Mucosa of rectum (tissue), 2 donors: ENCODE measurements at regions not wholly inside any gene's neighbourhood (a gene's known extent, or its start where the extent isn't known, plus 50 kb on each side); places are given as distances from the start of the nearest gene placed in this dataset.
"Not testable (repeated sequence)": the region's sequence is repeated elsewhere in the genome, so short reads cannot be mapped to it uniquely, and the experiment has no call there.

Experiments used
- H3K27ac ChIP-seq, 2 donors: one replicate each; pipeline ENCODE4 v1.7.0; 2013; ENCODE audit warnings: inconsistent platforms in 2 of 2, low read depth in 2 of 2, low read length in 2 of 2
- H3K27me3 ChIP-seq, 2 donors: one replicate each; pipeline ENCODE4 v1.7.0; 2013; ENCODE audit warnings: low read length in 2 of 2; ENCODE audit not compliant: control insufficient read depth in 2 of 2, insufficient read depth in 2 of 2
- H3K36me3 ChIP-seq, 2 donors: one replicate each; pipeline ENCODE4 v1.7.0; 2013; ENCODE audit warnings: low read length in 2 of 2; ENCODE audit not compliant: control insufficient read depth in 2 of 2, insufficient read depth in 2 of 2
- H3K4me1 ChIP-seq, 2 donors: one replicate each; pipeline ENCODE4 v1.7.0; 2013; ENCODE audit warnings: low read length in 2 of 2, mild to moderate bottlenecking in 1 of 2; ENCODE audit not compliant: control insufficient read depth in 2 of 2, insufficient read depth in 2 of 2
- H3K4me3 ChIP-seq, 2 donors: one replicate each; pipeline ENCODE4 v1.7.0; 2013; ENCODE audit warnings: low read length in 2 of 2
- H3K9ac ChIP-seq, 2 donors: one replicate each; pipeline ENCODE4 v1.7.0; 2013; ENCODE audit warnings: low read length in 2 of 2, low read depth in 1 of 2, mild to moderate bottlenecking in 1 of 2
- H3K9me3 ChIP-seq, 2 donors: one replicate each; pipeline ENCODE4 v1.7.0; 2013; ENCODE audit warnings: low read length in 2 of 2; ENCODE audit not compliant: control insufficient read depth in 2 of 2
- donor health status: healthy.
- donor health status: Normal muscosa, but diverticular disease.

DNA sequence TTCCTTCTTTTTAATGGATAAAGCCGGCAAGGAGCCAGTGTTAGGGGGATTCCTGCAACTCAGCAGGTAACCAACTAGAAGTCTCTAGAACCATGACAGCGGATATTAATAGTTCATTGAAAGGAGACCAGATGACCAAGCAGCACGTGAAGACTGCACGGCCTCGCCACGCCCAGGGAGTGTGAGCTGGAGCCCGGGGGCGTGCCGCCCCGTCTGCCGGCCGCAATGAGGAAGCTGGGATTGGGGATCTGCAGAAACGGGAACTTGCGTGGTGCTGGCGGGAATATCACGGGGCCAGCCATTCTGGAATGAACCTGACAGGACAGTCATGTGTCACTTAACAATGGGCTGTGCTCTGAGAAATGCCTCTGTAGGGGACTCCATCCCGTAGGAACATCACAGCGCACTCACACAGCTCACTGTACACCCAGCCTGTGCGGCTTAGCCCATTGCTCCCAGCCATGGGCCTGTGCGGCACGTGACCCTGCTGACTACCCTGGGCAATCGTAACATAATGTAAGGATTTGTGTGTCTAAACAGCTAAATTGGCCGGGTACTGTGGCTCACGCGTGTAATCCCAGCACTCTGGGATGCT, 4092.8 kb upstream of the TPTE start:
- not testable (repeated sequence) for H3K4me3 ChIP-seq, H3K9ac ChIP-seq, H3K4me1 ChIP-seq, H3K36me3 ChIP-seq, H3K27me3 ChIP-seq, H3K9me3 ChIP-seq, H3K27ac ChIP-seq

DNA sequence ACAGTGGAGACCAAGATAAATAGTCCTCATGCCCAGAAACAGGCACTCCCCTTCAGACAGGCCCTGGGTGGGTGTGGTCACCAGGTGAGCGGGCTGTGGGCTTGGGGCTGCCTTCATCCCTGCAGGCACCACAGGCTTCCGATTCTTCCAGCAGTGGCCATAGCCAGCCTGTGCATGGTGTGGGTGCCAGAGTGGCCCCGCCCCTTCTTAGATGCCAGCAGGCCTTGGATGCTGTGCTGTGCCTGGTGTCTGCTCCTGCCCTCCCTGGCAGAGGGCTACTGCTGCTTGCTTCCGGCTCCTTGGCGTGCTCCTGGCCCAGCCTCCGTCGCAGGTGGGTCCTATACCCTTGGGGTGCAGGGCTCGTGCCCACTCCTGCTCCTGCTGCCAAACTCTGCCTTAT, 4091.5 kb upstream of the TPTE start:
- H3K4me3 ChIP-seq, H3K27me3 ChIP-seq, H3K9ac ChIP-seq, H3K36me3 ChIP-seq, H3K4me1 ChIP-seq, H3K27ac ChIP-seq, H3K9me3 ChIP-seq: not testable (repeated sequence)

DNA sequence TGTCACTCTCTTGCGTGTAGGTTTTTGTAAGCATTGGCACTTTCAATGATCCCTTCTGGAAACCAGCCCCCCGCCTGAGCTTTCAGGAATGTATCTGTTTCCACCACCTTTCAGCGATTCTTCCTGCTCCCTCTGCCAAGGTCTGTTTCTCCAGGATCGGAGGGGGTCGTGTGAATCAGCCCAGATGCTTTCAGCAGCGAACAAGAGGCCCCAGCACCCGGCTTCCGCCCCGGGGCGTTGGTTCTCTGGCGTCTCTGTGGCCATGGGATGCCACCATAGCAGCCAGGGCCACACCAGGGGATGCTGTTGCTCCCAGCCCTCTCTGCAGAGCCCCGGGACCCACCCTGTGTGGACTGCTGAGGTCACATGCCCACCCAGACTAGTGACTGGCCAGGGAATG, 4088.2 kb upstream of the TPTE start:
- not testable (repeated sequence) for H3K9me3 ChIP-seq, H3K9ac ChIP-seq, H3K36me3 ChIP-seq, H3K27ac ChIP-seq, H3K27me3 ChIP-seq, H3K4me3 ChIP-seq, H3K4me1 ChIP-seq

DNA sequence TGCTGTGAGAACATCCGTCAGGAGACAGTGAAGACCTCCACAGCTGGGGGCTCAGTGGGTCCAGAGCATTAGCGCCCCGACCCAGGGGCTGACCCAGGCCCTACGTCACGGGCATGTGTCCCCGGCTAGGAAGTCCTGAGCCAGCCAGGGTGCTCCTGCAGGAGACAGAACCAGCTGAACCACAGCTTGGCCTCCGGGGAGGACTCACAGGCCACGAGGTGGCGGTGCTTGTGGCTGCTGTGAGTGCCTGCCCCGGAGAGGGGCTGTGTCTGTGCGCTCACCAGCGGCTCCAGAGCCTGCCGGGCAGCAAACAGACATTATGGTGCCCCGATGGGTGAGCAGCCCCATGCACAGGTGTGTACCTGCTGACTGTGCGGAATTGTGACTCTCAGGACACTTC, 4085.2 kb upstream of the TPTE start:
- H3K9me3 ChIP-seq, H3K36me3 ChIP-seq, H3K27me3 ChIP-seq, H3K27ac ChIP-seq, H3K4me3 ChIP-seq, H3K9ac ChIP-seq, H3K4me1 ChIP-seq: not testable (repeated sequence)

DNA sequence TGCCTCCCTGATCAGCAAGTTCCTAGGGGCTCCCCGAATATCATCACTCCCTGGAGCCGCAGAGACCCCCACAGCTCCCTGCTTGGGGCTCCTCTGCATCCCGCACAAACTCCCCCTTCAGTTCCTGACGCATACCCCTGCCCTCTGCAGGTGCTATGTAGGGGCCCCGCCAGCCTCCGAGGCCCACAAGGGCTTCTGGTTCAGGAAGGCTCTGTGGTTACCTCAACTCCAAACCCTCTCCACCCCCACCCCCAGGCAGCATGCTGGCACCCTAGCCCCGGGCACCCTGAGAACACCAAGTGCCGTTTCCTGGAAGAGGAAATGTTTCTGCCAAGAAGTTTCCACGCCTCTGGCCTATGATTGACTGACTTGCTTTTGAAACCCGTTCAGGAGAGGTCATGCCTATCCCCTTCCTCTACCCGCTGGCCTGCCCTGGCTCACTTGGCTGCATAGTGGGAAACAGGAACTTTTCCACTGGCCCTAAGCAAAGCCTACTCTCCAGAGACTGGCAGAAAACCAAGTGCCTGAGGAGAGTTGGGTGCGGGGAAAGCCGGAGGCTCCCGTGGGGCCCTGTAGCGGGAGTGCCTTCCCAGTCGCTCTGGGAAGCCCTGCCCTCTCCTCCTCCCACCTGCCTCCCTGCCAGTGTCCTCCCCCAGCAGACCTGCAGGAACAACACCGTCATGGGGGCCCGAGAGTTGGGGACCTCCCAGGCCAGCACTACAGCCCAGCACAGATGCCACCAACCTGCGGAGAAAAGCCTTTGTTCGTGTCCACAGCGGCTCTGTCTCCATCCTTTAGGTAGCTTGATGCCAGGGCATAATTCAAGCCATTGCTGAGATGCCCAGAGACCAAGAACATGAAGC, 4084.2 kb upstream of the TPTE start:
- H3K4me1 ChIP-seq, H3K9ac ChIP-seq, H3K27ac ChIP-seq, H3K4me3 ChIP-seq, H3K9me3 ChIP-seq, H3K27me3 ChIP-seq, H3K36me3 ChIP-seq: not testable (repeated sequence)

DNA sequence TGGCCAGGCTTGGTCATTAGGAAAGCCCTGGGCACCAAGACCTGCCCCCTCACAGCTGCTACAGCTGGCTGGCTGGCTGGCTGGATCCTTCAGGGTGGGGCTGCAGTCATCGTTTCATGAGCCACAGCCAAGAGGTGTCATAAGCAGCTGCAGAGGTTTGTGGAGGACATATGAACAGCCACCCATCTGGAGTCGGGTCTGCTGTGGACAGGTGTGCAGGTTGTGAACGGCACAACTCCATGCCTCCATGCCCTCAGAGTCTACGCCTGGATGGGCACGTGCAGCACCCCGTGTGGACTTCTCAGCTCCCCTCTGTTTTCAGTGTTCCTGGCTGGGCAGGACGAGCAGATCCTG, 4083.6 kb upstream of the TPTE start:
- H3K4me3 ChIP-seq, H3K9ac ChIP-seq, H3K27me3 ChIP-seq, H3K4me1 ChIP-seq, H3K36me3 ChIP-seq, H3K27ac ChIP-seq, H3K9me3 ChIP-seq: not testable (repeated sequence)

DNA sequence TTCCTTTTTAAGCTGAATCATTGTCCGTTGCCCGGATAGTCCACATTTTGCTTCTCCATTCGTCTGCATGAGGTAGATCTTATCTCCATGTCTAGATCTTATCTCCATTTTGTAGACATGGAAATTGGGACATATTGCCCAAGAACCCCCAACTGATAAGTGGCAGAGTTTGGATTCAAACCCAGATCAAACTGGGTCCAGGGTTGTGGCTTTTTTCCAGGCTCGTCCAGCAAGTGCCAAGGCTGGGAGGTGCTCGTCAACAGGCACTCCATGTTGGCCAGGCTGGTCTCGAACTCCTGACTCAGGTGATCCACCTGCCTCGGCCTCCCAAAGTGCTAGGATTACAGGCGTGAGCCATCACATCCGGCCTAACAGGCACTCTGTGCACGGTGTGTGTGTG, 4082.3 kb upstream of the TPTE start:
- not testable (repeated sequence) for H3K4me3 ChIP-seq, H3K4me1 ChIP-seq, H3K27me3 ChIP-seq, H3K9me3 ChIP-seq, H3K36me3 ChIP-seq, H3K9ac ChIP-seq, H3K27ac ChIP-seq

DNA sequence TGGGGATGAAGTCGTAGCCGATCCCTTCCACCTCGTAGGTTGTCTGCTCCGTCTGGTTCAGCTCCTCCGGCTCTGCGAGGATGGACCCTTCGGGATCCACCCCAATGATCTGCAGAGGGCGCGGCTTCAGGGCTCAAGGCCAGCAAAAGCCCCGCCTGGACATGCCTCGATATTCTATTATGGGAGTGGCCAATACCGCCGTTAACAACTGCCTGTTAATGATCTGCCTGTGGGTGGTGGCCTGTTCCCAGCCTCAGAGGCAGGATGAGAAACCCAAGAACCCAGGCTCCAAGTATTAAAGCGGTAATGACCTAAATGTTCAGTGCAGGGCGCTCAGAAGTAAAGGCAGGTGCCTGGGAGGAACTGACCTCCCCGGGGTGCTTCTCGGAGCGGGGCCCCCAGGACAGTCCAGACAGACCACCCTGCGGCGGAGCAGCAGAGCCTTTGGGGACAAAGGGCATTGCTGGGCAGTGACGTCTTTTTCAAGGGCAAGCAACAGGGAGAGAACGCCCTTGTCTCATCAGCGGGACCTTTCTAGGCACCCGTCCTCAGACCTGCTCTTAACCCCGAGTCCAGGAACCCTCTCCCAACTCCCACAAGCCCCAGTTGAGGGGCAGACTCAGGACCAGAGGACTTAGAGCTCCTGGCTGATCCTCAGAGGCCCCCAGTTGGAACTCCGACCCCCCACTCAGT, 4066.6 kb upstream of the TPTE start:
- H3K27me3 ChIP-seq, H3K4me3 ChIP-seq, H3K27ac ChIP-seq, H3K9ac ChIP-seq, H3K36me3 ChIP-seq, H3K9me3 ChIP-seq, H3K4me1 ChIP-seq: not testable (repeated sequence)

DNA sequence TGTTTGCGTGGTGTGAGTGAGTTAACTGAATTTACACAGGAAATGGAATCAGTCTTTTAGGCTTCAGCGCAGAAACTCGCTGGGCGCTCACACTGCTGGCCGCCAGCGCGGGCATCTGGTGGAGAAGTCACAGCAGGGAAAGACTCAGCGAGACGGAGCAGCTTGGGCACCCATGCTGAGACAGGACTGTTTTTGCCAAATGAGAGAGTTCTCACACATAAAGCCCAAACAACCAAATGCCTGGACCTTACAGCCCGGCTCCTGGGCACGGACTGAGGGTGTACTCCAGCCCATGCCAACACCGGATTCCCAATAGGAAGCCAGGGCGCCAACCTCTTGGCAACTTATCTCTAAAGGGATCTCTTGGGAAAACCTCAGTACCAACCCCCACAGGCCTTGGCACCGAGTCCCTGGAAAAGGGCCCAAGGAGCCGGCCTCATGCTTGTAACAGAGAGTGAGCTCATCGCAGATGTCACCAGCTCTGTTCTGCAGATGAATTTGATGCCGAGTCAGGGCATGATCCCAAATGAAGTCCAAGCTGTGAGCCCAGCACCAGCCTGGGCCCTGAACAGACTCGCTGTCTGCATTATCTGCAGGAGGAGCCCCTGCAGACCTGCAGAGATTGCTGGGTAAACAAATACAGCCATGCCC, 4065.2 kb upstream of the TPTE start:
- not testable (repeated sequence) for H3K9me3 ChIP-seq, H3K4me1 ChIP-seq, H3K27ac ChIP-seq, H3K27me3 ChIP-seq, H3K9ac ChIP-seq, H3K36me3 ChIP-seq, H3K4me3 ChIP-seq

DNA sequence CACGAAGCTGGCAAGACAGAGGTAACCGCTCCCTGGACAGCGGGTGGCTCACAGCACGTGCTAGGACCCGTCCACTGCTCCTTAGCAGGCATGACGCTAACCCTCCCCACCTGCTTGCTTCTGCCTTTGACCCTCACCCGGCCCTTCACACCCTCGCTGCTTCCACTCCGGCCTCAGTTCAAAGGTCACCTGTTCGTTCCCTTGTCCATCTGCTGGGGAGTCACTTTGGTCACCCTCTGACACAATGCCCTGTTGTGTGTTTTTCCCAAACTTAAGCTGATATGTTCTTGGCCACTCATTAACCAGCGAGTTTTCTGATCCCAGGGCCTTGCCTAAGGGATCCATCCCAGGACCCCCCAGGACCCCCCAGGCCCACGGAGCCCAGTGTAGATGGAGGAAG, 4061.6 kb upstream of the TPTE start:
- H3K4me1 ChIP-seq, H3K27ac ChIP-seq, H3K36me3 ChIP-seq, H3K4me3 ChIP-seq, H3K27me3 ChIP-seq, H3K9ac ChIP-seq, H3K9me3 ChIP-seq: not testable (repeated sequence)
